ENCODE measurements at regions not wholly inside any gene's neighbourhood (a gene's known extent, or its start where the extent isn't known, plus 50 kb on each side); places are given as distances from the start of the nearest gene placed in this dataset.

DNA sequence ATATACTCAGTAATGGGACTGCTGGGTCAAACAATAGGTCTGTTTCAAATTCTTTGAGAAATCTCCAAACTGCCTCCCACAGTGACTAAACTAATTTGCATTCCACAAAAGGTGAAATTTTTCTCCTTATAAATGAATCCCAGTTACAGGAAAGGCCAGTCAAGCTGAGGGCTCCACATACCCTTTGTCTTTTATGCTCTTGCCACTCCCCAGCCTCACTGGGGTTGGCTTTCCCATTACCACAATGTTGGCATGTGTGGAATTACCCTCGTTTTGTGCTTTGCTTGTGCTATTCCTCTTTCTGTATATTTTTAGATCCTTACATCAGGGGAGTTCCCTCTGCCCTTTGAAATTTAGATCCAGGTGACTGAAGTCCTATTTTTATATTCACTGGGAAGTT is 220.2 kb upstream of the LCORL start:
- Histone ChIP-seq H2BK5ac (ENCODE audit: insufficient read length, low read length) (no peak overlapping the region), H2BK20ac (ENCODE audit: low read depth, low read length, poor library complexity, severe bottlenecking) (no peak overlapping the region), H4K5ac (ENCODE audit: insufficient read length, low read depth, low read length) (no peak overlapping the region), H3K14ac (ENCODE audit: insufficient read depth, low read length) (no peak overlapping the region), H3T11ph (ENCODE audit: low read length) (no peak overlapping the region), H3K18ac (ENCODE audit: insufficient read length, low read depth, low read length) (no peak overlapping the region), H3K4me2 (ENCODE audit: insufficient read depth, insufficient read length, low read length) (no peak overlapping the region), H2BK120ac (ENCODE audit: low read depth, low read length, poor library complexity, severe bottlenecking) (no peak overlapping the region), H4K91ac (ENCODE audit: insufficient read length, low read depth, low read length) (no peak overlapping the region), H3K27me3 (ENCODE audit: insufficient read depth, low read length) (no peaks in the 10 kb centered on the region), H4K20me1 (ENCODE audit: control insufficient read depth, insufficient read depth, insufficient read length) (no peaks in the 10 kb centered on the region), H2AK5ac (ENCODE audit: insufficient read length, low read length) (no peak overlapping the region), H3K23me2 (ENCODE audit: insufficient read length, low read depth, low read length, poor library complexity, severe bottlenecking) (no peaks in the 10 kb centered on the region), H2BK12ac (ENCODE audit: insufficient read length, low read depth, low read length) (no peak overlapping the region), H3K9me3 (ENCODE audit: control insufficient read depth, low read depth, low read length) (no peaks in the 10 kb centered on the region), H3K27ac (ENCODE audit: insufficient read length, low read depth, low read length) (no peak overlapping the region), H3K56ac (ENCODE audit: insufficient read length, low read depth, low read length) (no peak overlapping the region), H3K79me1 (ENCODE audit: insufficient read depth, low read depth, low read length, poor library complexity, severe bottlenecking) (no peaks in the 10 kb centered on the region), H3K9ac (ENCODE audit: extremely low read depth, insufficient read length, low read length) (no peak overlapping the region), H3K79me2 (ENCODE audit: insufficient read depth, low read length) (no peaks in the 10 kb centered on the region), H3K4ac (ENCODE audit: low read depth, low read length) (no peak overlapping the region), H2AFZ (ENCODE audit: low read length) (no peak overlapping the region), H4K8ac (replicated peaks; ENCODE audit: insufficient read length, low read depth, low read length) (no peak overlapping the region), H3K4me1 (ENCODE audit: insufficient read depth, low read length) (no peaks in the 10 kb centered on the region), H2BK15ac (ENCODE audit: low read depth, low read length) (no peak overlapping the region), H3K23ac (ENCODE audit: insufficient read length, low read depth, low read length) (no peak overlapping the region)
- Mint-ChIP-seq H3K4me1 (peaks cover 9% of the 10 kb centered on the region in 2 experiments), H3K4me3 (no peak overlapping the region), H3K9me3 (no peaks in the 10 kb centered on the region), H3K27me3 (ENCODE audit: low read depth) (no peaks in the 10 kb centered on the region), H3K36me3 (ENCODE audit: insufficient read depth in 1 of 3, low read depth in 3 of 3) (no peaks in the 10 kb centered on the region), H3K27ac (no peak overlapping the region)
- no CpG with 5 or more reads among the region's 1 CpG for WGBS (ENCODE audit: extremely low coverage, insufficient read length, low lambda C conversion rate)
- no peak for DNase-seq
- TF ChIP-seq, protein P1, sequence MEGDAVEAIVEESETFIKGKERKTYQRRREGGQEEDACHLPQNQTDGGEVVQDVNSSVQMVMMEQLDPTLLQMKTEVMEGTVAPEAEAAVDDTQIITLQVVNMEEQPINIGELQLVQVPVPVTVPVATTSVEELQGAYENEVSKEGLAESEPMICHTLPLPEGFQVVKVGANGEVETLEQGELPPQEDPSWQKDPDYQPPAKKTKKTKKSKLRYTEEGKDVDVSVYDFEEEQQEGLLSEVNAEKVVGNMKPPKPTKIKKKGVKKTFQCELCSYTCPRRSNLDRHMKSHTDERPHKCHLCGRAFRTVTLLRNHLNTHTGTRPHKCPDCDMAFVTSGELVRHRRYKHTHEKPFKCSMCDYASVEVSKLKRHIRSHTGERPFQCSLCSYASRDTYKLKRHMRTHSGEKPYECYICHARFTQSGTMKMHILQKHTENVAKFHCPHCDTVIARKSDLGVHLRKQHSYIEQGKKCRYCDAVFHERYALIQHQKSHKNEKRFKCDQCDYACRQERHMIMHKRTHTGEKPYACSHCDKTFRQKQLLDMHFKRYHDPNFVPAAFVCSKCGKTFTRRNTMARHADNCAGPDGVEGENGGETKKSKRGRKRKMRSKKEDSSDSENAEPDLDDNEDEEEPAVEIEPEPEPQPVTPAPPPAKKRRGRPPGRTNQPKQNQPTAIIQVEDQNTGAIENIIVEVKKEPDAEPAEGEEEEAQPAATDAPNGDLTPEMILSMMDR (conservative IDR thresholded peaks at IDR 0.05): no peak
